ENCODE measurements at regions not wholly inside any gene's neighbourhood (a gene's known extent, or its start where the extent isn't known, plus 50 kb on each side); places are given as distances from the start of the nearest gene placed in this dataset.

- TF ChIP-seq, protein P1, sequence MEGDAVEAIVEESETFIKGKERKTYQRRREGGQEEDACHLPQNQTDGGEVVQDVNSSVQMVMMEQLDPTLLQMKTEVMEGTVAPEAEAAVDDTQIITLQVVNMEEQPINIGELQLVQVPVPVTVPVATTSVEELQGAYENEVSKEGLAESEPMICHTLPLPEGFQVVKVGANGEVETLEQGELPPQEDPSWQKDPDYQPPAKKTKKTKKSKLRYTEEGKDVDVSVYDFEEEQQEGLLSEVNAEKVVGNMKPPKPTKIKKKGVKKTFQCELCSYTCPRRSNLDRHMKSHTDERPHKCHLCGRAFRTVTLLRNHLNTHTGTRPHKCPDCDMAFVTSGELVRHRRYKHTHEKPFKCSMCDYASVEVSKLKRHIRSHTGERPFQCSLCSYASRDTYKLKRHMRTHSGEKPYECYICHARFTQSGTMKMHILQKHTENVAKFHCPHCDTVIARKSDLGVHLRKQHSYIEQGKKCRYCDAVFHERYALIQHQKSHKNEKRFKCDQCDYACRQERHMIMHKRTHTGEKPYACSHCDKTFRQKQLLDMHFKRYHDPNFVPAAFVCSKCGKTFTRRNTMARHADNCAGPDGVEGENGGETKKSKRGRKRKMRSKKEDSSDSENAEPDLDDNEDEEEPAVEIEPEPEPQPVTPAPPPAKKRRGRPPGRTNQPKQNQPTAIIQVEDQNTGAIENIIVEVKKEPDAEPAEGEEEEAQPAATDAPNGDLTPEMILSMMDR (IDR thresholded peaks at IDR 0.05) = no peak
- TF ChIP-seq POLR2AphosphoS5 (IDR thresholded peaks at IDR 0.05) = no peak
Observed at GRCh38 chr1:99467645-99468044, 178.3 kb upstream of the PALMD start.
